ENCODE measurements at regions not wholly inside any gene's neighbourhood (a gene's known extent, or its start where the extent isn't known, plus 50 kb on each side); places are given as distances from the start of the nearest gene placed in this dataset.

GRCh38 chr19:28847468-28847867, 365.5 kb downstream of the UQCRFS1 start:
- DNase-seq (no peak), ATAC-seq (no peak)
- no peak for TF ChIP-seq CTCF (IDR thresholded peaks at IDR 0.05)
- ChIA-PET POLR2A (no interaction called here), CTCF (no interaction called here)
- Mint-ChIP-seq H3K36me3 (ENCODE audit: low read depth) (no peaks in the 10 kb centered on the region), H3K27ac (no peak overlapping the region), H3K9me3 (no peaks in the 10 kb centered on the region), H3K27me3 (no peaks in the 10 kb centered on the region), H3K4me1 (ENCODE audit: low read depth) (no peaks in the 10 kb centered on the region), H3K4me3 (no peak overlapping the region)
- intact Hi-C loops (cut with micrococcal nuclease): no loop called here

GRCh38 chr19:28846094-28846812, 366.7 kb downstream of the UQCRFS1 start:
- Mint-ChIP-seq H3K36me3 (ENCODE audit: low read depth) (no peaks in the 10 kb centered on the region), H3K27ac (no peak overlapping the region), H3K27me3 (no peaks in the 10 kb centered on the region), H3K4me1 (ENCODE audit: low read depth) (no peaks in the 10 kb centered on the region), H3K4me3 (no peak overlapping the region), H3K9me3 (no peaks in the 10 kb centered on the region)
- intact Hi-C loops (cut with micrococcal nuclease): no loop called here
- ChIA-PET CTCF (no interaction called here), POLR2A (no interaction called here)
- ATAC-seq (no peak), DNase-seq (no peak)
- no peak for TF ChIP-seq CTCF (IDR thresholded peaks at IDR 0.05)

GRCh38 chr19:28843761-28844492, 369.0 kb downstream of the UQCRFS1 start:
- CTCF ChIA-PET: no interaction called here
- H3K27me3 Mint-ChIP-seq: no peaks in the 10 kb centered on the region
- no peak for ATAC-seq

GRCh38 chr19:28841531-28841930, 371.4 kb downstream of the UQCRFS1 start:
- H3K4me1 Mint-ChIP-seq (ENCODE audit: low read depth): no peaks in the 10 kb centered on the region
- no peaks in the 10 kb centered on the region for H3K36me3 Mint-ChIP-seq (ENCODE audit: low read depth)
- intact Hi-C loops (cut with micrococcal nuclease): no loop called here
- no peak overlapping the region for H3K4me3 Mint-ChIP-seq
- POLR2A ChIA-PET: no interaction called here
- no peak overlapping the region for H3K27ac Mint-ChIP-seq
- no peak for TF ChIP-seq CTCF (IDR thresholded peaks at IDR 0.05)
- CTCF ChIA-PET: no interaction called here
- H3K27me3 Mint-ChIP-seq: no peaks in the 10 kb centered on the region
- DNase-seq: no peak
- ATAC-seq: no peak
- no peaks in the 10 kb centered on the region for H3K9me3 Mint-ChIP-seq

More at GRCh38 chr19:28843761-28844492, 369.0 kb downstream of the UQCRFS1 start:
- no peak for DNase-seq
- Mint-ChIP-seq H3K4me3 (no peak overlapping the region), H3K9me3 (no peaks in the 10 kb centered on the region), H3K36me3 (ENCODE audit: low read depth) (no peaks in the 10 kb centered on the region), H3K4me1 (ENCODE audit: low read depth) (no peaks in the 10 kb centered on the region), H3K27ac (no peak overlapping the region)
- POLR2A ChIA-PET: no interaction called here
- TF ChIP-seq CTCF (IDR thresholded peaks at IDR 0.05): no peak
- intact Hi-C loops (cut with micrococcal nuclease): no loop called here

- no peaks in the 10 kb centered on the region for H3K27me3 Mint-ChIP-seq
- H3K9me3 Mint-ChIP-seq: no peaks in the 10 kb centered on the region
- no peak for ATAC-seq
- ChIA-PET POLR2A (no interaction called here), CTCF (no interaction called here)
- DNase-seq: no peak
- no peak overlapping the region for H3K27ac Mint-ChIP-seq
- intact Hi-C loops (cut with micrococcal nuclease): no loop called here
- no peaks in the 10 kb centered on the region for H3K4me1 Mint-ChIP-seq (ENCODE audit: low read depth)
- no peaks in the 10 kb centered on the region for H3K36me3 Mint-ChIP-seq (ENCODE audit: low read depth)
- TF ChIP-seq CTCF (IDR thresholded peaks at IDR 0.05): no peak
- H3K4me3 Mint-ChIP-seq: no peak overlapping the region
These were observed 372.1 kb downstream of the UQCRFS1 start for GRCh38 chr19:28840891-28841290.

Measured in activated CD8-positive, alpha-beta T cell treated with anti-CD3 and anti-CD28 coated beads for 36 hours (primary cell).